Fibroblast of skin of right quadriceps (primary cell): ENCODE measurements at regions not wholly inside any gene's neighbourhood (a gene's known extent, or its start where the extent isn't known, plus 50 kb on each side); places are given as distances from the start of the nearest gene placed in this dataset.

Experiments used
- DNase-seq: peaks from one replicate; pipeline ENCODE4 v3.0.0-alpha.2; 2013

DNA sequence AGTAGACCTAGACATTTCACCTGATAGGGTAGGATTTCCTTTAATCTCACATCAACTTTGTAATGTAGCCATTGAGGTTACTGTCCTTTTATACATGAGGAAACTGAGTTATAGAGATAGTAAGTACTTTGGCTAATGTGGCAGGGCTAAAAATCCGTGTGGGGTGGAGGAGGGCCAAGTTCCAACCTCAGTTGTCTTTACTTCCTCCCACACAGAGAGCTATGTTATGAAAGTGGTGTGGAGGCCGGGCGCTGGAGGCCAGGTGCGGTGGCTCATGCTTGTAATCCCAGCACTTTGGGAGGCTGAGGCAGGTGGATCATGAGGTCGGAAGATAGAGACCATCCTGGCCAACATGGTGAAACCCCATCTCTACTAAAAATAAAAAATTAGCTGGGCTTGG is 173.3 kb downstream of the PALM2AKAP2 start:
- no peak for DNase-seq

DNA sequence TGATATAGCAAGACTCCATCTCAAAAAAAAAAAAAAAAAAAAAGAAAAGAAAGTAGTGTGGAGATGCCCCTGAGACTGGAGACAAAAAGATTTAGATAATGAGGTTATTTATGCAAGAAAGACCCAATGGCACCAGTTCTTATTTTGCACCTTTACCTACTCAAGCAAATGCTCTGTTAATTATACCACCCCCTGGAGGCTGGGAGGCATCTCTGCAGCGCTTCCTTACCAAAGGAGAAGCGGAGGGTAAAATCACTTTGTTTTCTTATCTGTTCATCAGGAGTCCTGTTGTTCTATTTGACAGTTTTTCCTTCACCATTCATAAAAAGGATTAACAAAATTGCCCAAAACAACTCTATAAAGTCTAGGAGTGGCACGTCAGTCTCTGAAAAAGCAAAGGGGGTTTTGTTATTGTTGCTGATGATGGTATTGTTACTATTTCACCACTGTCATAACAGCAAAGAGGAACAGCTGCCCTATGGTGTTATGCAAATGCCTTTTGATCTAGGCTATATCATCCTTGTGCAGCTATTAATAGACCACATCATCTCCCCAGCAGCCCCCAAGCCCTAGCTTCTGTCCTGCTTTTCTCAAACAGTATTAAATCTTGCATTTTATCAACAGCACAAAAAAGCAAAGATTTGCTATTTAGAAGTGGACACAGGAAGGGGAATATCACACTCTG is 174.0 kb downstream of the PALM2AKAP2 start:
- no peak for DNase-seq

DNA sequence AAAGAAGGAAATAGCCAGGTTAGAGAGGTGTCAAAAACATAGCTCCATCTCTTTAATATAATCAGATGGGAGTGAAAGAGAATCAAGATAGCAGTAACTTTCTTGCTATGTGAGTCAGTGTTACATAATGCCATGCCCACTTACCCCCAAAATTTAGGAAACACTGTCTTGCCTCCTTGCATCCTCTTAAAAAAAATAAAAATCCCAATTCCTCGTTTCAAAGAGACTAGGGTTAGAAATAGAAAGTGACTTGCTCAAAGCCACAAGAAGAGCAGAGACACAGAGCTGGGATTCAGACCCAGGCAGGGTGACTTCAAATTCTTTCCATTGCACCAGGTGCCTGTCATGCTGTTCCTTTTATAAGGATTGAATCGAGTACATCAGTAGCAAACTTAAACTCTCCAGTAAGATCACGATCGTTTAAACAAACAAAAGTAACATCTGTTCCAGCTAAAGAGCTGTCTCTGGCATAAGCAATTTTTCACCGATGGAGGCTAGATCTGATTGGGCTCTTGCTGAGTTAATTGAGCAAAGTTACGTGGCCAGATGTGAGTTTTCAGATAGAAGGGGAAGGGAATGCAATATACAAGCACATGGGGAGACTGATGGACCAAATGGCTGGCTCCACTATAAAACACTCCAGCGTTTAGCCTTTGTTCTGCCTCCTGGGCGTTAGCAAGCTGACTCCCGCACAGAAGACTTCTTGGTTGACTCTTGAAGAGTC is 176.9 kb downstream of the PALM2AKAP2 start:
- peak; percentile 30 for DNase-seq

DNA sequence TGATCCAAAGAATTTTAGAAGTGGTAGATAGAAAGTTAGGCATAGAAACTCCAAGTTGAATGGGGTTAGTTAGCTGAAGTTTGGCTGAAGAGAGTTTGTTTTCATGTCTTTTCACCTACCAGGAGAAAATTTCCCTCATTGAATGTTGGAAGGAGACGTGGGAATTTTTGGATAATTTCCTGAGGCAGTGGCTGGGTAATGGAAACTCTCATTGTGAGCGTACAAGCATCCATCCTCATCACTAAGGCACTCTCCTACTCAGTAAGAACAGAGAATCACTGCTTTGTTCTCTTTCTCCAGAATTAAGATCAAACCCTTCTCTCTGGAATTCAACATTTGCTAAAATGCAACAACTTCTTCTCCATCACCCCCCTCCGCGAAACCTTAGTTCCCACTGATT is 179.7 kb downstream of the PALM2AKAP2 start:
- no peak for DNase-seq

DNA sequence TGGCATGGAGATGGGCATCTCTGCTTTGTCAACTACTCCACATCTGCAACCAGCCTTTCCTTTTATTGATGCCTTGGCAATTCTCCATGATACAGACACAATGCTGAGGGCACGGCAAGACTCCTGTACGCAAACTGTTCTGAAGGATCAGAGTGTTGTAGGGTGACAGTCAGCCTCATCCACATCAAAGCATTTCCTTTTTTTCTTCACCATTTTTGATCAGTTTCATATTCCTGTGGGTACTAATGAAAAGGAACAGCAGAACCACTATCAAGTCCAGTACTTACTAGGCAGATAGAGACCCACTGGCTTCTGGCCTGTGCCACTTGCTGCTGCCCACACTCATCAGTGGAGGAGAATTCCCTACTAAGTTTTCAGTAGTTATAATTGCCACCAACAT is 181.6 kb downstream of the PALM2AKAP2 start:
- DNase-seq, result no peak

DNA sequence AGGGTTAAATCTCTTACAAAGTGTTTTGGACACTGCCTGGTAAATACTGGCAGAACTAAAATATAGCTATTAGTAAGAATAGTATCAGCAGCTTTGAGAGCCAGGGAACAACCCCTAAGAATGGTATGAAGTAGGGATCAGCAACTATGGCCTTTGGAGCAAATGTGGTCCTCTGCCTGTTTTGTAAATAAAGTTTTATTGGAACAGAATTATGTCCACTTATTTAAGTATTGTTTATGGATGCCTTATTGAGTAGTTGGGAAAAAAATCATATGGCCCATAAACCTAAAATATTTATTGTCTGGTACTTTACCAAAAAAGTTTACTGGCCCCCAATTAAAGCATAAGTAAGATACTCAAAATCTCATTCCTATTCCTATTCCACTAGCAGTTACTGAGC is 182.2 kb downstream of the PALM2AKAP2 start:
- DNase-seq, result no peak

DNA sequence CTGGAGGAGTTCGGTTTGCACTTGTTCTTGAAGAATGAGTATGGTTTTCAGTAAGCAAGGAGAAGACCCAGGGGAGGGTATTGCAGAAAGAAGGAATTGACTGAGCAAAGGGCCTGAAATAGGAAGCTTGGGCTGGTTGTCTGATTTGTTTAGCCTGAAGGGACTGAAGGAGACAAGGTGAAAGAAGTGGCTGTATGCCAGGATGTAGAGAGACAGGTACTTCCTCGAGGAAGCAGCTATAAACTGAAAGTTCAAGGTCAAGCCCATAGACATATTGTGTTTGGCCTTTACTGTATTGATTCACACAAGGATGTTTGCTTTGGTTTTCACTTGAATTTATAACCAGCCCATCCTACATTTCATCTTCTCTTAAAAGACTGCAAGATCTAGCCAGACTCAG is 183.1 kb downstream of the PALM2AKAP2 start:
- DNase-seq, result no peak

DNA sequence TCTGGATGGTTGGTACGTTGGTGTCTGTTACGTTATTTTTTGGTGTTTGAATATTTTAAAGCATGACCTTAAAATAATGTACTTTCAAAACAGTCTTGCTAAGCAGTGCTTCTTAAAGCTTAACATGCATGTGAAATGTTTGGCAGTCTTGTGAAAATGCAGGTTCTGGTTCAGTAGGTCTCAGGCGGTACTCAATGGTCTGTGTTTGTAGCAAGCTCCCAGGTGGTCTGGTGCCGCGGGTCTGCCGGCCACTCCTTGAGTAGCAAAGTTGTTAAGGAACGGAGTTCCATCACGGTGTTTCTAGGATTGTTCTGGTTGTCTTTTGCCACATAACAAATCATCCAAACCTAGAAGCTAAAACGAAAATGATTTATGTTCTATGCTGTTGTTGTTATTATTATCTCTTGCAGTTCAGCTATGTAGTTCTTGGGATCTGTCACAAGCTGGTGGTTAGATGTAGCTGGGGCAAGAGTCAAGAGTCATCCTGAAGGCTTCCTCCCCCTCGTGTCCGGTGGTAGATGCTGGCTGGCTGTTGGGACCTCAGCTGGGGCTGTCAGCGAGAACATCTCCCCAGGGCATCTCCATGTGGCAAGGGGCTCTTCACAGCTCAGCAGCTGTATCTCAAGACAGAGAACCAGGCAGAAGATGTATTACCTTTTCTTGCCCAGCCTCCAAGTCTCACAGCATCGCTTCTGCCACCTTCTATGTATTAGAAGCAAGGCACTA is 186.8 kb downstream of the PALM2AKAP2 start:
- no peak for DNase-seq

DNA sequence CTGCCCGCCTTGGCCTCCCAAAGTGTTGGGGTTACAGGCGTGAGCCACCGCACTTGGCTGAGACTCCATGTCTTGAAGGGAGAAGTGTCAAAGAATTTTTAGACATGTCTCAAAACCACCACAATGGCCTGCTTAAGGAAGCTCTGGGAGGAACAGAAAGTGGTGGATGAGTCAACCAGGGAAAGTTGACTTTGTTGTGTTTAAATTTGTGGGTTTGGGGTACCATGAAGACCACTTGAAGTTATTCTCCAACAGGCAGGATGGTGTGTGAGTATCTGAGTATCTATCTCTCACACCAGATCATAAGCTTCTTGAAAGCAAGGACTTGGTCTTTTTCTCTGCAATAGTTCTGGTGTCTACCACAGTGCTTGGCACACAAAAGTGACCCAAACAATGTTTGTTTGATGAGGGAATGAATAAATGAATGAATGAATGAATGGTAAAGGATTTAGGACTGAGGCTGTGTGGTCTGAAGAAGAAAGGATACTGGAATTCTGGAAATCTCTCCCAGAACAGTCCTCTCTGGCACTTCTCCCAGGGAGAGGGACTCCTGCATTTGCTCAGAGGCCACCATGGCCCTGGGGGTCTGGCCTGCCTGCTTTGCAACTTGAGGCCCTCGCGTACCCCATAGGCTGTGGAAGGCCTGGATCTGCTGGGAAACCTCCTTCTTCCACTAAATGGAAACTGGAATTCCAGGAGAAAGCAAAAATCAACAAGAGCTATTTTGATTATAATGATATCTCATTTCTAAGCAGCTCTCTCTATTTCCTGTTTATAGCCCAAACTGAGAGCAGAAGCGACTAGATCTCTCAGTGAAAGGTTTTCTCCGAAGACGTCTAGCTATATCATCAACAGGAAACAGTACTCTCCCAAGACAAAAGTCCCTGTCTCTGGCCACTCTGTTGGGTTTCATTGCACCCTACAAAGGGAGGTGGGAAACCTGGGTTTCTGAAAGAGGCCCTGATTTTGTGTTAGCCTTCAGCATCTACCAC is 187.9 kb downstream of the PALM2AKAP2 start:
- no peak for DNase-seq

DNA sequence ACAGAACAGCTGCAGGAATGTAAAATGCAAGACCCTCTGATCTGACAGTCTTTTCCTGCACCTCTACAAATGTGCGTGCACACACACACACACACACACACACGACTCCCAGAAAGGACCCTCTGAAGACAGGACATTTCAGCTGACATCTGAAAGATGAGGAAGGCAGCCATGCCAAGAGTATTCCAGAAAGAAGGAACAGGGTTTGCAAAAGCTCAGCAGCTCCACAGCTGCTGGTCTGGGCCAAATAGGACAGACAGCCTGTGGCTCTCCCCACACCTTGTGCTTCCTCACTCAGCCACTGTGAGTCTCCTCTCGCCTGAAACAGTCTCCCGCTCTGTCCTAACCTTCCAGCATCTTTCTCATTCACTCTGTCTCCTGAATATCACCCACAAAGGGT is 189.0 kb downstream of the PALM2AKAP2 start:
- peak; percentile 33 for DNase-seq

DNA sequence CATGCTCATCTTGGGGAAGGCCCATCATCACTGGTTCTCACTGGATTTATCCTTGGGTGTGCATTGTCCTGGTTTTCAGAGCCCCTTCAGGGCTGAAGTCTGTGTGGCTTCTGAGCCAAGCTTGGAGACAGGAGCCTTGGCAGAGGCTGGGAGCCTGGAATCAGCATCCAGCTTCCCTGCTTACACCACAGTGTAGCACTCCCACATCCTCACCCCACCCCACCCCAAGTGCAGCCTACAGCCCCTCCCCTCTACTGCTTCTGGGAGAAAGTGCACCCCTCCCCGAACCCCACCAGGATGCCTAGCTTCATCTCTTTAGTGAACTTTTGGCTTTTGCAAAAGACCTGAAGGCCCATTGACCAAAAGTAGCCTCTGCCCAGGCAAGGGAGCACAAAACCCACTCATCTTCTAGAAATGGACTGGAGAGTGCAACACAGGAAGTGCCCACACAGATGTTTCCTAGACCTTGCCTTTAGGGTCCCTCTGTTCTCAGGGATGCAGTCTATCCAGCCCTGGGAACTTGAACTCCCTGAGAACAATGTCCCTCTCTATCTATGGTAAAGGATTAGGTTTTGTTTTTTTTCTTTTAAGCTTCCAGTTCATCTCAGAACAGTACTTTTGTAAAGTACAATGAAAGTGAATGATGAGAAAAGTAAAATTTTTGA is 189.7 kb downstream of the PALM2AKAP2 start:
- DNase-seq, result no peak

DNA sequence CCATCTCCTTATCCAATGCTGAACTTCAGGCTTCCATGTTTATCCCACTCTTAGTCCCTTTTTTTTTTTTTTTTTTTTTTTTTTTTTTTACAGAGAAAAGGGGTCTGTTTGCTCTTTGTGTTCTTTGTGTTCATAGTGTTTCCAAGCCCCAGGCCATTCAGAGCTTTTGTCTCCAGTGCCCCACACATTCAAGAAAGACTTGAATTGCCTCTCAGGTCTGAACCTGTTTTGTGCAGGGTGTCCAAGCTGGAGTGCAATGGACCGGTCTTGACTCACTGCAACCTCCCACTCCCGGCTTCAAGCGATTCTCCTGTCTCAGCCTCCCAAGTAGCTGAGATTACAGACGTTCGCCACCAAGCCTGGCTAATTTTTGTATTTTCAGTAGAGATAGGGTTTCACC is 191.2 kb downstream of the PALM2AKAP2 start:
- DNase-seq, result no peak

DNA sequence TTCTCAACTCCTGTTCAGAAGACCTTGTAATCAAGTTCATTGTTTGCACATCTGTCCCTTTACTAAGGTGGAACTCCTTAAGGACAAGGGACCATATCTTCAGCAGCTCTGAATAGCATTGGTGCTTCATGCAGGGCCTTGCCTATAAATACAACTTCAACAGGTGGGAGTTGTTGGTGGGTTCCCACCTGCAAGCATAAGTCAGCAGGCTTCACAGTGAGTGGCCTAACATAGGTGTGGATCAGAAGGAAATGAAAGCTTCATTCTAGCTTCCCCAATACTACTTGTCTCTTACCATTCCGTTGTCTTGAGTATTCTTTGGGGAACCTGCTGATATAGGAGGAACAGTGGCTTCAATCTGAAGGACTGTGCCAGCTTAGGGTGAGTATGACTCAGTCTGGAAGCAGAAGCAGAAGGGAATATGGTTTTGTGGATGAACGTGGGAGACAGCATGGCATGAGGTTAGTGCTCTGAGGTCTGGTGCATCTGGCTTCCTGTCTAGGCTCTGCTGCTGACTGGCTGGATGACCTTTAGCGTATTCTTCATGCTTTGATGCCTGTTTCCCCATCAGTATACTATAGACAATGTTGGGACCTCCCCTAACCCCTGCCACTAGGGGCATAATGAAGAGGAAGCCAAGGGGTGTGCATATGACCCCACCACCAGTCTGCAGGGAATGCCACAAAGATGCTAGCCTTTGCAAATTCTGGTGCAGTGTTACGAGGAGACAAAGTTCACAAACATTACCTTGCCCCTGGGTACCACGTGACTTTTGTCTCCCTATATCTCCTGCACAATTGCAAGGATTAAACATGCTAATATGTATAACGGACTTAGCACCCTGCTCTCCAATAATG is 192.3 kb downstream of the PALM2AKAP2 start:
- DNase-seq, result no peak

DNA sequence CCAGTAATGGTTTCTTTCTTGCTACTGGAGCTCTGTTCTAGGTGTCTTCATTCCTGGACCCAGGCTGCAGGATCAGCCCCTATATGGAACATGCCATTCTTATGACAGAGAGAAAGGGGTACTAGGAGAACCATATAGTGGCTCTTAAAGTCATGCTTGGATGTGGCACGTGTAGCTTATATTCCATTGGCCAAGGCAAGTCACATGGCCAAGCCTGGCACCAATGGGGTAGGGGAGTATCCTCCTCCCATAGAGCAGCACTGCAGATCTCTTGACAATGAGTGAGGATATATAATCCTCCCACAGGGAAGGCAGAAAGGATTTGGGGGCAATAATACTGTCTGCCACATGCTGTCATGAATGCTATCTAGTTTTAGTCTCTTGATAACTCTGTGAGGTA is 193.3 kb downstream of the PALM2AKAP2 start:
- DNase-seq, result no peak

DNA sequence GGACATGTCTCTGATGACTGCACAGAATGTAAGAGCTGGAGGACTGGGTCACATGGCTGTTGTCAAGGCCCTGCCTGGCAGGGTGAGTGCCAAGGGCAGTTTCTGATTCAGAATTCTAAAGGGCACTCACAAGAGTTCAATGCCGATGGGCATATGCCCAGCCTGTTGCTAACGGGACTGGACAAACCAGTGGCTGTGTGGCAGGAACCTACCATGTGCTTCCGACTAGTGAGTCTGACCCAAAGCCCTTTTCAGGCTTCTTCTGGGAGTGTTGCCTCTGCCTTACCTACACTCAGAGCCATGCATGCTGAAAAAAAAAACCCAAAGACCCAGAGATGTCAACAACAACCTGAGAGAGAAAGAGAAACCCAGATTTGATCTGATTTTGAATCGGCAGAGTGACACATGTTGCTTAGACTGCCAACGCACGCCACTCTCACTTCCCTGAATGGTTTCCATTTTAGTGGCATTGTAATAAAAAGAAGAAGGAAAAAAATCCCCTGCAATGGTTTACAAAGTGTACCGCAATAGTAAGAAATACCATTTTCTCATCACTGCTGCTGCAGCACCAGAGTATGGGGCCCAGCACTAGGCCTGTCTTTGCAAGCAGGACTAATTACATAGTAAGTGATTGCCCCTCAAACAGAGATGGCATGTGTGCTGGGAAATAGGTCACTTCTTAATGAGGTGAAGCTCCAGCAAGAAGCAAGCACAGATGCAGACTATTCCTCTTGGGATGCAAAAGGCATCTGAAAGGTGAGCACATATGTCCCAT is 194.3 kb downstream of the PALM2AKAP2 start:
- no peak for DNase-seq

DNA sequence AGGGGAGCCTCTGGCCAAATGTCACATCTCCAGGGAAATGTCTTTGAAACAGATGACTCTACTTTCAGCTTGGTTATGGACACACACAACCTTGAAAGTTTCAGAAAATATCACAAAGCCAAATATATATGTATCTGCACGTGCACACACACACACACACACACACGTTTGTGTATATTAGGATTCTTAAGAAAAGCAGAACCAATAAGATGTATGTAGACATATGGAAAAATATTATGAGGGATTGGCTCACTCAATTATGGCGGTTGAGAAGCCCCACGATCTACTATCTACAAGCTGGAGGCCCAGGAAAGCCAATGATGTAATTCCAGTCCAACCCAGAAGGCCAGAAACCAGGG is 194.9 kb downstream of the PALM2AKAP2 start:
- no peak for DNase-seq

DNA sequence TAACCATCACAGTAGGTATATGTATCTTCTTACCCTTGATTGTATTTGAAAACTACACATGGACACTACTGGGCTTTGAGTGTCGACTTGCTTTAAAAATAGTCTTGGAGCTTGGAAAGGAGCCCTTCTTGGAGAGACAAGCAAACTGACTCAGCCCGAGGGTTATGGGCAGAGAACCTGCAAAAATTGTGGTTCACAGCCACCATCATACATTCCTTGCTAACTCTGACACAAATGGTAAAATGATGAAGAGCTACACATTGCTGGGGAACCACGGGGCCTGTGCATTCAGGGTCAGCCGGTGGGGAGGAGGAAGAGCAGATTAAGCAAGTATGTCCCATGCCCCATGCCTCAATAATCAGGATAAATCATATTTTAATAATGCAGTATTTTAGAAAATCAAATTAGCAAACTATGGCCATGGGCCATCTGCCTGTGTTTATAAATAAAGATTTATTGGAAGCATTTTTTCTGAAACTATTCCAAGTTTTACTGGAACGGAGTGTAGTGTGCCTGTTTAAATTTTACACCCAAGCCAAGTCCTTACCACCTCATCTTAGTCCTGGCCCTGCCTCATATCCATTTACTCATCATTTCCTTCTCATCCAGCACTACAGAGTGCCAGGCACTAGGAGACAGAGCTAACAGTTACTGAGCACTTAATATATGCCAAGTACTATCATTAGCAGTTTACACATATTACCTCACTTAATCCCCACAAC is 195.7 kb downstream of the PALM2AKAP2 start:
- DNase-seq, result peak; percentile 80

DNA sequence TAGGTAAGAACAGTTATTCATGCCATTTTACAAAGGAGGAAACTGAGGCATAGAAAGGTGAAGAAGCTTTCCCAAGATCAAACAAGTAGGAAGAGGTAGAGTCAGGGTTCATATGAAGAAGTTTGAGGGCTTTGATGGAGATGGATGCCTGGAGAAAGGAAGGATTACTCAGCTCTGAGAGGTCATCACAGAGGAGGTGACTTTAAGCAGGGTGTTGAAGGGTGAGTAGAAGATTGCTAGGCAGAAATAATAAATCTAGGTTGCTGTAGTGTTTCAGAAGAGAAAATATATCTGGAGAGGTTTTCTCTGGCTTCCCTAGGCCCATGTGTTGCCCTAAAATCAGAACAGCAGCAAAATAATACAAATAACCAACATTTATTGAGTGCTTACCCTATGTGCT is 196.3 kb downstream of the PALM2AKAP2 start:
- DNase-seq, result no peak

DNA sequence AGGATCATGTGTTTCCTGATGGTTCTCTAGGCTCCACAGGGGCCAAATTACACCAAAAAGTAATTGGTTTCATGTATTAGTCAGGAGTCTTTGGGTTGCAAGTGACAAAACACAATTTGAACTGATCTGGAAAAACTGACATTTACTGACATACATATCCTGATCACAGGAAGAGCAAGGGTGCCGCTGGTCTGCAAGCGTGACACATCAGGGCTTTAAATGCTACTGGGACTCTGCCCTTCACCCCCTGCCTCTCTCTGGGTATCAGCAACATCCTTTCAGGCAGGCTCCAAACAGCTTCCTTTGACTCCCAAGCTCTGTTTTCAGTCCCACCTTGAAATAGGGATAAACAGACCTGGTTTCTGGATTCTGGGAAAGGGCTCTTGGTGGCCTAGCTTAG is 197.5 kb downstream of the PALM2AKAP2 start:
- no peak for DNase-seq

DNA sequence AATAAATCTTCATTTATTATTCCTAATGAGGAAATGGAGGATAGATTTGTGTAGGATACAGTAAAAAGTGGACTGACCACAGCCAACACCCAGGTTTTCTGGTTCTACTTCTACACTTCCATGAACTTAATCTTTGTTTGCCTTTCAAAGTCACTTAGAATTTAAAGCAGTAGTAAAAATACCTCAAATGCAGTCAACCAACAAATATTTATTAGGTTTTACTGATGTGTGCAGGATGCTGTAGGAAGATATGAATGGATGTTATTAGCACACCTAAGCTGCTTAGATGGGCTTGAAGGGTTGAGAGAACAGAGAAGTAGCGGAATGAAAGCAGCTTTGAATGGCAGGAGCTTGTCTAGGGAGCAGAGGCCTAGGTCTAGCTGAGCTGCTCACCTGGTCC is 201.1 kb downstream of the PALM2AKAP2 start:
- no peak for DNase-seq
